BJ (cell line): ENCODE measurements at regions not wholly inside any gene's neighbourhood (a gene's known extent, or its start where the extent isn't known, plus 50 kb on each side); places are given as distances from the start of the nearest gene placed in this dataset.

ENCODE experiments used
- CTCF ChIA-PET: fragments of 350-600 bp; formaldehyde crosslinking; extraction: SDS; loops from one replicate; lab custom pipeline; 2021; ENCODE audit warnings: antibody characterized with exemption, inconsistent platforms; lab: Yijun Ruan, JAX
- POLR2A ChIA-PET: fragments of 300-600 bp; sonication (Branson Sonifier 250); formaldehyde crosslinking; extraction: SDS; loops from one replicate; lab custom pipeline; 2021; ENCODE audit warnings: antibody characterized with exemption; lab: Charles Lee
- DNase-seq: peaks from one replicate; pipeline ENCODE4 v3.0.0-alpha.2; 2011; ENCODE audit warnings: low read depth
- H3K27me3 ChIP-seq: 2 replicates; pipeline ENCODE4 v1.6.0; 2011; ENCODE audit warnings: low read length; ENCODE audit not compliant: control insufficient read depth, insufficient read depth
- H3K36me3 ChIP-seq: 2 replicates; pipeline ENCODE4 v1.5.1; 2011; ENCODE audit warnings: low read length; ENCODE audit not compliant: control insufficient read depth, insufficient read depth
- H3K4me3 ChIP-seq: 2 replicates; pipeline ENCODE4 v1.5.1; 2011; ENCODE audit warnings: low read depth, mild to moderate bottlenecking, control low read depth, low read length
- TF ChIP-seq, protein P1 (sequence below): IDR thresholded peaks from 2 replicates; pipeline ENCODE4 v1.5.1; 2011; ENCODE audit warnings: low read depth, mild to moderate bottlenecking, control low read depth, inconsistent platforms, low read length, moderate library complexity; ENCODE audit not compliant: insufficient read depth

- no peak for DNase-seq
- TF ChIP-seq, protein P1, sequence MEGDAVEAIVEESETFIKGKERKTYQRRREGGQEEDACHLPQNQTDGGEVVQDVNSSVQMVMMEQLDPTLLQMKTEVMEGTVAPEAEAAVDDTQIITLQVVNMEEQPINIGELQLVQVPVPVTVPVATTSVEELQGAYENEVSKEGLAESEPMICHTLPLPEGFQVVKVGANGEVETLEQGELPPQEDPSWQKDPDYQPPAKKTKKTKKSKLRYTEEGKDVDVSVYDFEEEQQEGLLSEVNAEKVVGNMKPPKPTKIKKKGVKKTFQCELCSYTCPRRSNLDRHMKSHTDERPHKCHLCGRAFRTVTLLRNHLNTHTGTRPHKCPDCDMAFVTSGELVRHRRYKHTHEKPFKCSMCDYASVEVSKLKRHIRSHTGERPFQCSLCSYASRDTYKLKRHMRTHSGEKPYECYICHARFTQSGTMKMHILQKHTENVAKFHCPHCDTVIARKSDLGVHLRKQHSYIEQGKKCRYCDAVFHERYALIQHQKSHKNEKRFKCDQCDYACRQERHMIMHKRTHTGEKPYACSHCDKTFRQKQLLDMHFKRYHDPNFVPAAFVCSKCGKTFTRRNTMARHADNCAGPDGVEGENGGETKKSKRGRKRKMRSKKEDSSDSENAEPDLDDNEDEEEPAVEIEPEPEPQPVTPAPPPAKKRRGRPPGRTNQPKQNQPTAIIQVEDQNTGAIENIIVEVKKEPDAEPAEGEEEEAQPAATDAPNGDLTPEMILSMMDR, result no peak
- Histone ChIP-seq H3K4me3 (no peak overlapping the region), H3K36me3 (no peaks in the 10 kb centered on the region), H3K27me3 (no peaks in the 10 kb centered on the region)
- ChIA-PET CTCF (no interaction called here), POLR2A (no interaction called here)
Observed at GRCh38 chr1:239719642-239720258, 333.4 kb downstream of the CHRM3 start.

DNA sequence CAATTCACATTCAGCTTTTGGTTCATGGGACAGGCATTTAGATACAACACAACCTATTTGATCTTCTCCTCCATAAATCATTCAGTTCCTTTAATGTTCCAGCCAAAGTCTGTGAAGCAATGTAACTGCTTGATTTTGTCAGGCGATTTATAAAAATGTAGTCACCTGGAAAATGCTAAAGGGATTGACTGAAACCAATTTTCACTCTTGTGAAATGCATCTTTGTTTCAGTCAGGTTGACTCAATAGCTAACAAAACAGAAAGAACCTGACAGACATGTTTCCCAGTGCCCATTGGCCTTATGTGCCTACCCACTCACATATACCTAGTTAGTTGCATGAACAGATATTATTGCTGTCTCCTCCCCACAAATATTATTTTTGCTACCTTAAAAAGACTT, 335.7 kb downstream of the CHRM3 start:
- TF ChIP-seq, protein P1, result no peak
- ChIA-PET POLR2A (no interaction called here), CTCF (no interaction called here)
- Histone ChIP-seq H3K36me3 (no peaks in the 10 kb centered on the region), H3K27me3 (no peaks in the 10 kb centered on the region), H3K4me3 (no peak overlapping the region)
- DNase-seq, result no peak

DNA sequence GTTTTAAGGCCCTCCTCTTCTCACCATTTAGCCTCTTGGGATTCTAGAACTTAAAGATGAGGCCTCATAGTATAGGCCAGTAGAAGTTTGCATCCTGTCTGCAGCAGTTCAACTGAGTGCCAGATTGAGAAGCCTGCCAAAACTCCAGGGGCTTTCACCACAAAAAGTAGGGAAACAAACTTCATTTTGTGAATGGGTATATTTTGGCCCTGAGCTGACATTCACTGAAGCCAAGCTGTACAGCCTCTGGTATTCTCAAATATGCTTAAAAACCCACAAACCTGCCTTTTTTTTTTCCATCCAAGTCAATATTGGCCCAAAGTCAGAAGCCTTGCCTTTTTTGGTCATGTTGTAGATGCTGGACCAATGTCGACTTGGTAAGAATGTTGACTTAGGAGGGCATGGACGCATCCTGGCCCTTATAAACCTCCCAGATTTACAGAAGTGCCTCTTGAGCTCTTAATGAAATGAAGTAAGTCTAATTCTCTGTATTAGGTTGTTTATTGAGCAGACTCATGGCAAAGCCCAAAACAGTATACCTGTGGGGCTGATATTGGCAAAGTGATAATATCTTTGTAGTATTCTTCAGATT, 337.5 kb downstream of the CHRM3 start:
- TF ChIP-seq, protein P1, result no peak
- no peak for DNase-seq
- H3K4me3 ChIP-seq, result no peak overlapping the region
- POLR2A ChIA-PET, result no interaction called here
- no peaks in the 10 kb centered on the region for H3K27me3 ChIP-seq
- no peaks in the 10 kb centered on the region for H3K36me3 ChIP-seq
- CTCF ChIA-PET, result no interaction called here

DNA sequence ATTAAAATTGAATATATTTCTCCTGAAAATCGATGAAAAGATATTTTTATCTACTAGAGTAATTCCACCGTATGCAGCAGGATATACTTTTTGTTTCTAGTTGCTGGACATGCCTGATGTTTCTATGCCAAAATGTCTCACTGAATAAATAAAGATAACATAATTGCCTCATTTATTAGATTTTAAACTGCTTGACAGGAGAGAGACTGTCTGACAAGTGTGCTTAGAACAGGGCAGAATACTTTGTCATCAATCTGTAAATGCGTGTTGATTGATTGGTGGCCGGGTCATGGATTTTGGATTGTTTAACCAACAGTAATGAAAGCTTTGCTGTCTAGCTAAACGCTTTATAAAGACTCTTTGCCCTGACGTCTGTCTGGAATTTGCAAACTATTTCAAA, 339.0 kb downstream of the CHRM3 start:
- TF ChIP-seq, protein P1, result no peak
- H3K4me3 ChIP-seq, result no peak overlapping the region
- ChIA-PET CTCF (no interaction called here), POLR2A (no interaction called here)
- no peaks in the 10 kb centered on the region for H3K36me3 ChIP-seq
- no peaks in the 10 kb centered on the region for H3K27me3 ChIP-seq
- DNase-seq, result no peak

GRCh38 chr1:239725933-239726332, 339.6 kb downstream of the CHRM3 start:
- CTCF ChIA-PET, result no interaction called here
- Histone ChIP-seq H3K36me3 (no peaks in the 10 kb centered on the region), H3K27me3 (no peaks in the 10 kb centered on the region), H3K4me3 (no peak overlapping the region)
- DNase-seq, result no peak
- TF ChIP-seq, protein P1, result no peak
- POLR2A ChIA-PET, result no interaction called here
